Occipital lobe (tissue), 1 donor: ENCODE measurements at regions not wholly inside any gene's neighbourhood (a gene's known extent, or its start where the extent isn't known, plus 50 kb on each side); places are given as distances from the start of the nearest gene placed in this dataset.
"Not testable (repeated sequence)": the region's sequence is repeated elsewhere in the genome, so short reads cannot be mapped to it uniquely, and the experiment has no call there.

Source experiments
- DNase-seq: peaks from one replicate; lab custom pipeline; 2025; lab: John Stamatoyannopoulos, UW

- DNase-seq, result not testable (repeated sequence)
These were observed 176.1 kb downstream of the RTP5 start for GRCh38 chr2:242045596-242046144.

GRCh38 chr2:242046206-242046826 is 176.8 kb downstream of the RTP5 start:
- DNase-seq, result no peak

- no peak for DNase-seq
These were observed 178.4 kb downstream of the RTP5 start for GRCh38 chr2:242047963-242048362.

DNA sequence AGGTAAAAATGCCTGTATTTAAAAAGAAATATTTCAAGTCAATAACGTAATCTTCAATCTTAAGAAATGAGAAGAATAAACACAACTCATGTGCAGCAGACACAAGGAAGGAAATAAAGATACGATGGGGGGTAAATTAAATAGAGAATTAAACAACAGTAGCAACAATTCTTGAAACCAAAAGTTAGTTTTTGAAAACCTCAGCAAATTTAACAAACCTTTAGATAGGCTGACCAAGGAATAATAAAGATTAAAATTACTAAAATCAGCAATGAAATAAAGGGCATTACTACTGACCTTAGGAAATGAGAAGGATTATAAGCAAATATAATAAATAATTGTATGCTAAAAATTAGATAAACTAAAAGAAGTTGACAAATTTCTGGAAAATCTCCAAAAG is 178.9 kb downstream of the RTP5 start:
- DNase-seq, result no peak

- DNase-seq, result not testable (repeated sequence)
These were observed 180.0 kb downstream of the RTP5 start for GRCh38 chr2:242049492-242049891.

DNA sequence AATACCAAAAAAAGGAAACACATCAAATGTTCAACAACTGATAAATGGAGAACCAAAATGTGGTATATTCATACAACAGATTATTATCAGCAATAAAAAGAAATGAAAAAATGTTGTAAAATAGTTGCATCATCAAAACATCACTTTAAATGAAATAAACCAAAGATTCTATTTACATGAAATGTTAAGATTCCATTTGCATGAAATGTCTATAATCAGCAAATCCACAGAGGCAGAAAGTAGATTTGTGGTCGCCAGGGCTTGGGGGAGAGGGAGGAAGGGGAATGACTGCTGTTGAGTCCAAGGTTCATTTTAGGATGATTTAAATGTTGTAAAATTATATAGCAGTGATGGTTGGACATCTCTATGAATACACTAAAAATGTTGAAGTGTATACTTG is 181.9 kb downstream of the RTP5 start:
- no peak for DNase-seq

DNA sequence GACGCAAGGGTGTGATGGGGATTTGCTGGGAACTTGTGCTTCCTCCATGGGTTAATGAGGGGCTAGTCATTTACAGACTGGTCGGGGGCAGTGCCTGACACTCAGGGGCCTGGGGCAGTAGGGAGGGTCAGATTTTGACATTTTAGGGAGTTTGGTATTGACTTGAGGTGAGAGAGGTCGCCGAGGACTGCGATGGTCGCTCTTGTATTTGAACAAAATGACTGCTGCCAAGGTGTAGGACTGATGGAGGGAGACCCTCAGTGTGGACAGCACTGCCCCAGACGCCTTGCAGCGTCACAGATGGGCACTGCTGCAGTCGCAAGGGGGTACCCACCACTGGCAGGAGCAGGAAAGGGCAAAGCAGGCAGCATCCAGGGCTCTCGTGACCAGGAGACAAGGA is 182.9 kb downstream of the RTP5 start:
- no peak for DNase-seq

- no peak for DNase-seq
These were observed 184.4 kb downstream of the RTP5 start for GRCh38 chr2:242053921-242054320.

- no peak for DNase-seq
These were observed 184.9 kb downstream of the RTP5 start for GRCh38 chr2:242054406-242054805.

- DNase-seq, result no peak
These were observed 185.6 kb downstream of the RTP5 start for GRCh38 chr2:242054881-242055801.

DNA sequence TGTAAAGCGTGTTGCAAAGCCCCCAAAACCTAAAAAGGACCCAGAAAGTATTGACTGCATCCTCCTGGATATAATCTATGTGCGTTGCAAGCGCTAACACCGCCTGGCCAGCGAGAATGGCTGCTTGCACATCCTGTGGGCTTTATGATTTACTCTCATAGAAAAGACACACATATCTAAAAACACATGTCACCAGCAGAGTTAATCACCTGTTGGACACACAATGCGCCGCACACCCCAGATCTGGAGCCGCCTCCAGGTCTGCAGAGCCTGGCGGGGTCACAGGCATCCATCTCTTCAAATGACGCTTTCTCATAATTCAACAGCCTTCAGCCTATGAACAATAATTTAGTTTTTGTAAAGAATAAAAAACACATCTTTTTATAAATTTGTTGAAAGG is 186.5 kb downstream of the RTP5 start:
- no peak for DNase-seq

DNA sequence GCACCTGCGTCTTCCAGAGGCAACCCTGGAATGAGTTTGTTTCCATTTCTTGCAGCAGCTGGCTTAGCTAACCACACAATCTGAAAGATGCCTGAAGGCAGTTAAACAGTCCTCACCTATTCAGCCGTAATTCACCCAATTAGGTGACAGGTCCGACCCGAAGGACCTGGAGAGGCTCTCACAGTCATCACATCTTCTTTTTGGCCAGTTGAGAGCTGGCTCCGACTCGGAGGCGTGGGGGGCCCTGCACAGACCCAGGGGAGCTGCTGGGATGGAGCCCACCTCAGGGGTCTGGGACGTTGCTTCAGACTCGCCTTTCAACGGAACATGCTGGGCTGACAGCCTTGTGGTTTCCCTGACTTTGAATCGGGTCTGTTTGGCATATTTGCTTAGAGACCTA is 187.3 kb downstream of the RTP5 start:
- DNase-seq, result no peak

- DNase-seq, result no peak
These were observed 188.0 kb downstream of the RTP5 start for GRCh38 chr2:242057379-242058040.

DNA sequence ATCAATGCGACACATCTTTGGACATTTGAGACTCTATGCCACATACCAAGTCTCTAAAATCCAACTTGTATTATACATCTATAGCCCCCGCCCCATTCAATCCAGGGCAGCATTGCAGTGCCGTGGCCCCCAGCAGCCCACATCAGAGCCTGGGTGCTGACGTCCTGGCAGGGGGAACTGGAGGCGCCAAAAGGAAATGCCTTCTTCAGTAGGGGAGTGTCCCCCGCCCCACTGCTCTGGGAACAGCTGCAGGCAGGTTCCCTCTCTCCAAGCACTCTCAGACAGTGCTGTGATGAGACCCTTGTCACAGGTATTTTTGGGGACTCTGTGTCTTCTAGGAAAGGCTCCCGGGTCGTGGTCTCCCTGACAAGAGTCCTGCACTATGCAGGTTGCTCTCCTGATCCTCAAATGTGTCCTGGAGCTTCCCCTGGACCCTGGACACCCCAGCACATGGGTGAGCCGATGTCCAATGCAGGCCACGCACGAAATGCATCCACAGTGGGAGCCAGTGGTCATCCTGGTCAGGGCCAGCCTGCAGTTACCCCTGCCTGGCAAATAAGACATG is 188.7 kb downstream of the RTP5 start:
- DNase-seq, result no peak

GRCh38 chr2:242059566-242059965 is 190.0 kb downstream of the RTP5 start:
- DNase-seq, result no peak

DNA sequence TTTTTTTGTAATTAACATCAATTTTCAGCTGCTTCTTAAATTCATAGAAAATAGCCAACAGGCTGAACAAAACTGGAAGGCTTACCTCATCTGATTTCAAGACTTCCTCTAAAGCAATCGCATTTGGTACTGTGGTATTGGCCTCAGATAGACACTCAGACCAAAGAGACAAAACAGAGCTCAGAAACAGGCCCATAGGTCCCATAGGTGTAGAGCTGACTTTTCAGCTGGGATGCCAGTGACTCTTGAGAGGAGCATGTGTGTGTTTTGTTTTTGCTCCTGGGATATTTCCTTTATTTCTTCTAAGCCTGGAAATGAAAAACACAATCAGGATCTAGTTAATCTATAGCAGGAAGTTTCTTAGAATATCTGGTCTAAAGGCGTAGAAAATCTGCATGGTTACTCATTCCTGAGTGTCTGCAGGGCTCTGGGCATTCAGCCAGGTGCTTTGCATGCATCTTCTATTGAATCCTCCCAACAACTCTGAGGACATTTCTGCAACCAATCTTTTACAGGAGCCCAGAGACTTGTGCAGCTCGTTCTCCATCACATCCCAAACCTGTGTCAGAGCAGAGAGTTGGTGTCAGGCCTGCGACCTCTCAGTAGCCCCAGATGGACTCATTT is 190.8 kb downstream of the RTP5 start:
- DNase-seq, result no peak

DNA sequence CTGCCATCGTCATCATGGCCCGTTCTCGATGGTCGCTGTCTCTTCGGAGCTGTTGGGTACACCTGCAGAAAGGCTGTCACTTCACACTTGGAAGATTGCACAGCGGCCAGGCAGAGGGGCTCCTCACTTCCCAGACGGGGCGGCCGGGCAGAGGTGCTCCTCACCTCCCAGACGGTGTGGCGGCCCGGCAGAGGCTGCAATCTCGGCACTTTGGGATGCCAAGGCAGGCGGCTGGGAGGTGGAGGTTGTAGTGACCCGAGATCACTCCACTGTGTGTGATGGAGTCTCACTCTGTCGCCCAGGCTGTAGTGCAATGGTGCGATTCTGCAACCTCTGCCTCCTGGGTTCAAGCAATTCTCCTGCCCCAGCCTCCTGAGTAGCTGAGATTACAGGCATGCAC is 192.4 kb downstream of the RTP5 start:
- not testable (repeated sequence) for DNase-seq

GRCh38 chr2:242063436-242063835 is 193.9 kb downstream of the RTP5 start:
- DNase-seq, result no peak

DNA sequence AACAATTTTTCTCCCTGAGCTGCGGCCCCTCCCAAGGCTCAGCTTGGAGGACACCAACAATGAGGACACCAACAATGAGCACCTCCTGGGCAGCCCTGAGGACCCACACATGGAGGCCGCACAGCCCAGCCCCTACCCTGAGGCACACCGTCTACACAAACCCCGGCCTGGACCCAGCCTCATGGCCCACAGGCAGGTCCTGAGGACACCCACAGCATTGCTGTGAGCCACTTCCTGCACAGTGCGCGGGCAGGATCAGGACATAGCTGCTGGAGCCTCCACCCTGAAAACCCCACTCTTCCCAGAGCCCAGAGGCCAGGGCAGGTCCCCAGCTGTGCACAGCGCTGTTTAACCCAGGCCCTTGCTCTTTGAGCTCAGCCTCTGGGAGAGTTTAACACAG is 194.3 kb downstream of the RTP5 start:
- no peak for DNase-seq

GRCh38 chr2:242064364-242065250 is 195.1 kb downstream of the RTP5 start:
- no peak for DNase-seq
